SK-N-SH (cell line): ENCODE measurements at regions not wholly inside any gene's neighbourhood (a gene's known extent, or its start where the extent isn't known, plus 50 kb on each side); places are given as distances from the start of the nearest gene placed in this dataset.
A peak's percentile ranks its signal among the peaks of the same experiment; 100 is the strongest.

Source experiments
- CTCF ChIA-PET: fragments of 300-600, 350-600 bp; formaldehyde crosslinking; extraction: SDS; loops from one replicate; lab custom pipeline; 2021; lab: Yijun Ruan, JAX
- POLR2A ChIA-PET: fragments of 350-600 bp; sonication (Branson Sonifier 250); formaldehyde crosslinking; extraction: SDS; loops from one replicate; lab custom pipeline; 2020; ENCODE audit warnings: antibody characterized with exemption, inconsistent platforms; lab: Yijun Ruan, JAX
- DNase-seq: peaks from one replicate; pipeline ENCODE4 v3.0.0; 2012
- H2AFZ ChIP-seq: fragments of 200-600 bp; sonication (generic); 2 replicates; pipeline ENCODE4 v1.8.1; 2016; ENCODE audit warnings: antibody characterized with exemption, mild to moderate bottlenecking, low read depth
- H3F3A ChIP-seq: fragments of 200-600 bp; sonication (generic); replicated peaks from 2 replicates; pipeline ENCODE3; 2016; ENCODE audit warnings: antibody characterized with exemption, mild to moderate bottlenecking; ENCODE audit not compliant: insufficient read depth
- H3K27ac ChIP-seq, 2 experiments: fragments of 200-500 bp in 1 of 2; fragments of 200-600 bp in 1 of 2; sonication (Bioruptor generic) in 1 of 2; sonication (generic), shearing (Covaris generic) in 1 of 2; 2 replicates each; pipeline versions ENCODE4 v1.5.1 to v1.6.1; 2014 to 2016; ENCODE audit warnings: low read depth in 2 of 2, inconsistent platforms in 1 of 2, low read length in 1 of 2, mild to moderate bottlenecking in 1 of 2, mixed read lengths in 1 of 2
- H3K27me3 ChIP-seq: fragments of 200-600 bp; sonication (generic), shearing (Covaris generic); 2 replicates; pipeline ENCODE4 v1.6.1; 2016; ENCODE audit warnings: mixed run types; ENCODE audit not compliant: insufficient read depth
- H3K36me3 ChIP-seq, 2 experiments: fragments of 200-500 bp in 1 of 2; fragments of 200-600 bp in 1 of 2; sonication (Bioruptor generic) in 1 of 2; sonication (generic) in 1 of 2; replicated peaks in 1 of 2; 2 replicates each; pipeline versions ENCODE3 to v1.5.1; 2014 to 2016; ENCODE audit warnings: low read length in 1 of 2, mild to moderate bottlenecking in 1 of 2; ENCODE audit not compliant: insufficient read depth in 2 of 2, control insufficient read depth in 1 of 2
- H3K4me1 ChIP-seq, 2 experiments: fragments of 200-500 bp in 1 of 2; fragments of 200-600 bp in 1 of 2; sonication (Bioruptor generic) in 1 of 2; sonication (generic), shearing (Covaris generic) in 1 of 2; 2 replicates each; pipeline versions ENCODE4 v1.5.1 to v1.6.1; 2014 to 2016; ENCODE audit warnings: low read depth in 1 of 2, low read length in 1 of 2, mixed run types in 1 of 2; ENCODE audit not compliant: insufficient read depth in 2 of 2, control insufficient read depth in 1 of 2
- H3K4me2 ChIP-seq: fragments of 200-600 bp; sonication (generic), shearing (Covaris generic); 2 replicates; pipeline ENCODE4 v1.6.1; 2017; ENCODE audit warnings: mixed run types
- H3K4me3 ChIP-seq, 2 experiments: fragments of 200-500 bp in 1 of 2; fragments of 200-600 bp in 1 of 2; sonication (Bioruptor generic) in 1 of 2; sonication (generic), shearing (Covaris generic) in 1 of 2; 2 replicates each; pipeline versions ENCODE4 v1.5.1 to v1.8.1; 2014 to 2016; ENCODE audit warnings: low read depth in 2 of 2, inconsistent platforms in 1 of 2, low read length in 1 of 2, mild to moderate bottlenecking in 1 of 2, mixed read lengths in 1 of 2, moderate library complexity in 1 of 2
- H3K79me2 ChIP-seq: fragments of 200-600 bp; sonication (generic); 2 replicates; pipeline ENCODE4 v1.8.1; 2017; ENCODE audit warnings: mild to moderate bottlenecking; ENCODE audit not compliant: insufficient read depth
- H3K9ac ChIP-seq: fragments of 200-600 bp; sonication (generic); 2 replicates; pipeline ENCODE4 v1.6.1; 2017; ENCODE audit warnings: mixed run types
- H3K9me2 ChIP-seq: fragments of 200-600 bp; sonication (generic); 2 replicates; pipeline ENCODE4 v1.6.1; 2017; ENCODE audit warnings: mixed run types
- H3K9me3 ChIP-seq: fragments of 200-600 bp; sonication (generic); 2 replicates; pipeline ENCODE4 v1.6.1; 2017; ENCODE audit warnings: mixed run types, mild to moderate bottlenecking, moderate library complexity
- H4K20me1 ChIP-seq: fragments of 200-600 bp; sonication (generic); 2 replicates; pipeline ENCODE4 v1.6.1; 2017; ENCODE audit warnings: mild to moderate bottlenecking, mixed run types; ENCODE audit not compliant: insufficient read depth
- CHD2 ChIP-seq: fragments of 150-350 bp; IDR thresholded peaks from 2 replicates; pipeline ENCODE4 v1.6.1; 2018; ENCODE audit warnings: low read length; ENCODE audit not compliant: partially characterized antibody
- ELF1 ChIP-seq: IDR thresholded peaks from 2 replicates; pipeline ENCODE4 v1.4.0; 2012
- EP300 ChIP-seq, 2 experiments: IDR thresholded peaks; 2 replicates each; pipeline versions ENCODE4 v1.4.0 to v1.6.1; 2012; ENCODE audit warnings: borderline replicate concordance in 1 of 2, low read depth in 1 of 2, low read length in 1 of 2
- FOSL2 ChIP-seq: IDR thresholded peaks from 2 replicates; pipeline ENCODE4 v1.4.0; 2012; ENCODE audit warnings: low read depth, mild to moderate bottlenecking, moderate library complexity, borderline replicate concordance
- FOXM1 ChIP-seq: IDR thresholded peaks from 2 replicates; pipeline ENCODE4 v1.4.0; 2012; ENCODE audit warnings: low read depth, mild to moderate bottlenecking
- GATA2 ChIP-seq: sonication (generic); formaldehyde crosslinking; IDR thresholded peaks from 2 replicates; pipeline ENCODE4 v1.5.0; 2020; ENCODE audit warnings: mild to moderate bottlenecking, missing genetic modification reagents
- JUND ChIP-seq: IDR thresholded peaks from 2 replicates; pipeline ENCODE4 v1.4.0; 2012
- NFIC ChIP-seq: IDR thresholded peaks from 2 replicates; pipeline ENCODE4 v1.4.0; 2012; ENCODE audit warnings: borderline replicate concordance
- NRF1 ChIP-seq: IDR thresholded peaks from 2 replicates; pipeline ENCODE4 v1.6.1; 2012; ENCODE audit warnings: low read depth, mild to moderate bottlenecking, low read length
- POLR2AphosphoS5 ChIP-seq: IDR thresholded peaks from 2 replicates; pipeline ENCODE4 v1.6.1; 2012; ENCODE audit warnings: low read depth, low read length
- RCOR1 ChIP-seq: fragments of 150-350 bp; IDR thresholded peaks from 2 replicates; pipeline ENCODE4 v1.6.1; 2017; ENCODE audit warnings: antibody characterized with exemption, low read length
- RXRA ChIP-seq: IDR thresholded peaks from 2 replicates; pipeline ENCODE4 v1.4.0; 2012; ENCODE audit warnings: low read depth, mild to moderate bottlenecking, borderline replicate concordance
- SMC3 ChIP-seq: IDR thresholded peaks from 2 replicates; pipeline ENCODE4 v1.6.1; 2012; ENCODE audit warnings: low read depth, low read length, improper control_type of control experiment
- TAF1 ChIP-seq: IDR thresholded peaks from 2 replicates; pipeline ENCODE4 v1.6.1; 2012; ENCODE audit warnings: low read depth, mild to moderate bottlenecking, low read length, moderate library complexity, borderline replicate concordance
- TCF12 ChIP-seq: IDR thresholded peaks from 2 replicates; pipeline ENCODE4 v1.4.0; 2012
- TEAD4 ChIP-seq: IDR thresholded peaks from 2 replicates; pipeline ENCODE4 v1.4.0; 2012; ENCODE audit warnings: mild to moderate bottlenecking, borderline replicate concordance; ENCODE audit not compliant: insufficient read depth
- YY1 ChIP-seq: IDR thresholded peaks from 2 replicates; pipeline ENCODE4 v1.4.0; 2012; ENCODE audit warnings: low read depth, mild to moderate bottlenecking
- WGBS: methylation state at CpG from one replicate; pipeline ENCODE4 v1.1.6; 2017; ENCODE audit warnings: low lambda C conversion rate; 5-methylcytosine and 5-hydroxymethylcytosine counted together
- TF ChIP-seq, protein P1 (sequence below): IDR thresholded peaks from 2 replicates; pipeline ENCODE4 v1.4.0; 2012; ENCODE audit warnings: low read depth
- TF ChIP-seq, protein P2 (sequence below): IDR thresholded peaks from 2 replicates; pipeline ENCODE4; 2012
- TF ChIP-seq, protein P3 (sequence below): fragments of 200-600 bp; sonication (generic); IDR thresholded peaks from 2 replicates; pipeline ENCODE4 v1.6.1; 2017; ENCODE audit warnings: antibody characterized with exemption, mild to moderate bottlenecking, moderate library complexity
- TF ChIP-seq, protein P4 (sequence below): IDR thresholded peaks from 2 replicates; pipeline ENCODE4 v1.4.0; 2012; ENCODE audit warnings: low read depth, borderline replicate concordance
- TF ChIP-seq, protein P5 (sequence below): fragments of 150-350 bp; IDR thresholded peaks from 2 replicates; pipeline ENCODE4 v1.6.1; 2016; ENCODE audit warnings: mild to moderate bottlenecking, low read depth, low read length

DNA sequence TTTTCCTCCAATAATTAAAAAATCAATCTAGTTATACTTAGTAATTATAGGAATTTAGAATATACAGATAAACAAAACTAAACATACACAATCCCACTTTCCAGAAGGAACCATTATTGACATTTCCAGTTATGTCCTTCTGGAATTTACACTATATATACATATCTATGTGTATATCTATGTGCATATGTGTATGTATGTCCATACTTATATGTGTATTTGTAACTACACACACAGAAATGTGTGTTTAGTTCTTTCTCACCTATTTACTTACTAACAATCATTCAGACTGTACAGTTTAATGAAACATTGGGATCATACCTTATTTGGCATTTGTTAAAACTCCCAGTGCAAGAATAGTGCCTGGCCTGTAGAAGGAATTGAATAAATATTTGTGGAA lies 126.4 kb downstream of the FHIP1A start (continued):
- no peak for TF ChIP-seq TEAD4
- TF ChIP-seq NFIC: no peak
- no peak for TF ChIP-seq POLR2AphosphoS5
- no peak for TF ChIP-seq TAF1
- no peak for TF ChIP-seq GATA2 (CRISPR knock-in tag)
- no peak for TF ChIP-seq RXRA

DNA sequence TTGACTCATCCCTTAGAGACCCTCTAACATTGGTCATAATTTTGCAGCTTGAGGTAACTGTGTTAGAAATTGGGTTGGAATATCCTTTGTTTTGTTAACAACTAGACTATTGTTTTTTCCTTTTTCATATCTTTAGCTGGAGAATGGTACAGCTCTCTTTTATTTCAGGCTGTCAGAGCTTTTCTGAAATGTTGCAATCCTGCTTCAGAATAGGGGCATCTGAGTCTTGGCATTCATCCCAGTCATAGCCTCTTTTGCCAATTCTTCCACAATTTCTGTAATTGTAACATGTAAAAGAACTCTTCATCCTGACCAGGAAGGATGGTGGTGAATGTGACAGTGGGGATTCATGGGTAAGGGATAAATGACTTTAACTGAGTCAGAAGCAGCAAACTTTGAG lies 128.7 kb downstream of the FHIP1A start:
- no peaks in the 10 kb centered on the region; the same call in 1 of the 2 replicates for H4K20me1 ChIP-seq
- CTCF ChIA-PET: interaction anchor here (0.6 to 1.8 kb wide), 4 partner anchors 15 to 829 kb away, joined by 3 to 5 read pairs (median 4); no protein-coding TSS in a partner anchor
- peak overlapping the region; percentile 42 to 86; a peak in 3 of 4 replicates for H3K27ac ChIP-seq
- DNase-seq: no peak
- POLR2A ChIA-PET: no interaction called here
- no peak overlapping the region for H2AFZ ChIP-seq
- H3K9ac ChIP-seq: no peak overlapping the region
- peaks cover 27% of the 10 kb centered on the region for H3F3A ChIP-seq
- H3K36me3 ChIP-seq: no peaks in the 10 kb centered on the region
- no peaks in the 10 kb centered on the region for H3K9me3 ChIP-seq
- no peaks in the 10 kb centered on the region for H3K27me3 ChIP-seq
- H3K9me2 ChIP-seq: no peaks in the 10 kb centered on the region
- peaks cover 23 to 27% of the 10 kb centered on the region in 2 experiments; a peak in 3 of 4 replicates for H3K4me1 ChIP-seq
- 0 out of 2 replicates have a peak overlapping the region, but pooled peaks have one; percentile 8 for H3K4me2 ChIP-seq
- H3K79me2 ChIP-seq: no peaks in the 10 kb centered on the region
- no peak overlapping the region for H3K4me3 ChIP-seq
- TF ChIP-seq YY1 (no peak), EP300 (IDR thresholded peaks at IDR 0.05; ENCODE audit: borderline replicate concordance in 1 of 2, low read depth in 1 of 2, low read length in 1 of 2) (no peak), JUND (no peak), NFIC (peak; percentile 81), TCF12 (0 out of 2 replicates have a peak, but pooled peaks have one; percentile 28), CHD2 (no peak)
- TF ChIP-seq, protein P1, sequence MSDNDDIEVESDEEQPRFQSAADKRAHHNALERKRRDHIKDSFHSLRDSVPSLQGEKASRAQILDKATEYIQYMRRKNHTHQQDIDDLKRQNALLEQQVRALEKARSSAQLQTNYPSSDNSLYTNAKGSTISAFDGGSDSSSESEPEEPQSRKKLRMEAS: 0 out of 2 replicates have a peak, but pooled peaks have one; percentile 22
- TF ChIP-seq, protein P2, sequence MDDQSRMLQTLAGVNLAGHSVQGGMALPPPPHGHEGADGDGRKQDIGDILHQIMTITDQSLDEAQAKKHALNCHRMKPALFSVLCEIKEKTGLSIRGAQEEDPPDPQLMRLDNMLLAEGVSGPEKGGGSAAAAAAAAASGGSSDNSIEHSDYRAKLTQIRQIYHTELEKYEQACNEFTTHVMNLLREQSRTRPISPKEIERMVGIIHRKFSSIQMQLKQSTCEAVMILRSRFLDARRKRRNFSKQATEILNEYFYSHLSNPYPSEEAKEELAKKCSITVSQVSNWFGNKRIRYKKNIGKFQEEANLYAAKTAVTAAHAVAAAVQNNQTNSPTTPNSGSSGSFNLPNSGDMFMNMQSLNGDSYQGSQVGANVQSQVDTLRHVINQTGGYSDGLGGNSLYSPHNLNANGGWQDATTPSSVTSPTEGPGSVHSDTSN: peak; percentile 41; the same call in 1 of the 2 replicates

DNA sequence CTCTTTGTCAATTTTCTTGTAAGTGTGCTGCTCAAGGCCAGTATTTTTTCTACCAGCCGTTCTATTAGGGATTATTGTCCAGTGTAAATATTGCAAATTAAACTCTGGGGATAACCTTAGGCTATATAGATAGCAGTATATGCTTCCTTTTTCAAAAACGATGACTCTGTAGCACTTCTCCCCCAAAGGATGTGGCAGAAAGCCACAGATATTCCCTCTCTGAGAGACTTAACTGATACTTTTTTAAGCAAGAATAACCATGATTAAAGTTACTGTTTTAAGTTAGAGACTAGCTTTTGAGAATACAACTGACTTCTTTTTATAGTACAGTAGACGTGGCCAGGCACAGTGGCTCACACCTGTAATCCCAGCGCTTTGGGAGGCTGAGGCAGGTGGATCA lies 130.0 kb downstream of the FHIP1A start:
- Histone ChIP-seq H3K36me3 (no peaks in the 10 kb centered on the region), H4K20me1 (no peaks in the 10 kb centered on the region; the same call in 1 of the 2 replicates), H3F3A (peaks cover 27% of the 10 kb centered on the region), H3K4me3 (no peak overlapping the region), H3K4me1 (peaks cover 23 to 28% of the 10 kb centered on the region in 2 experiments; a peak in 3 of 4 replicates), H3K9me3 (no peaks in the 10 kb centered on the region), H3K4me2 (no peak overlapping the region), H3K27me3 (no peaks in the 10 kb centered on the region), H2AFZ (no peak overlapping the region), H3K27ac (peak overlapping the region in 1 of 2 experiments; percentile 86; a peak in 1 of 4 replicates), H3K9ac (no peak overlapping the region), H3K9me2 (no peaks in the 10 kb centered on the region), H3K79me2 (no peaks in the 10 kb centered on the region)
- 86% methylated on average over 4 of the region's 4 CpGs for WGBS
- CTCF ChIA-PET: interaction anchor here (1.8 kb wide), 1 partner anchor 109 kb away, joined by 5 read pairs; no protein-coding TSS in a partner anchor
- DNase-seq: no peak
- POLR2A ChIA-PET: no interaction called here
- TF ChIP-seq RCOR1: no peak
- TF ChIP-seq NRF1: no peak
- TF ChIP-seq FOSL2: no peak
- TF ChIP-seq, protein P3, sequence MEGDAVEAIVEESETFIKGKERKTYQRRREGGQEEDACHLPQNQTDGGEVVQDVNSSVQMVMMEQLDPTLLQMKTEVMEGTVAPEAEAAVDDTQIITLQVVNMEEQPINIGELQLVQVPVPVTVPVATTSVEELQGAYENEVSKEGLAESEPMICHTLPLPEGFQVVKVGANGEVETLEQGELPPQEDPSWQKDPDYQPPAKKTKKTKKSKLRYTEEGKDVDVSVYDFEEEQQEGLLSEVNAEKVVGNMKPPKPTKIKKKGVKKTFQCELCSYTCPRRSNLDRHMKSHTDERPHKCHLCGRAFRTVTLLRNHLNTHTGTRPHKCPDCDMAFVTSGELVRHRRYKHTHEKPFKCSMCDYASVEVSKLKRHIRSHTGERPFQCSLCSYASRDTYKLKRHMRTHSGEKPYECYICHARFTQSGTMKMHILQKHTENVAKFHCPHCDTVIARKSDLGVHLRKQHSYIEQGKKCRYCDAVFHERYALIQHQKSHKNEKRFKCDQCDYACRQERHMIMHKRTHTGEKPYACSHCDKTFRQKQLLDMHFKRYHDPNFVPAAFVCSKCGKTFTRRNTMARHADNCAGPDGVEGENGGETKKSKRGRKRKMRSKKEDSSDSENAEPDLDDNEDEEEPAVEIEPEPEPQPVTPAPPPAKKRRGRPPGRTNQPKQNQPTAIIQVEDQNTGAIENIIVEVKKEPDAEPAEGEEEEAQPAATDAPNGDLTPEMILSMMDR: no peak
- no peak for TF ChIP-seq RXRA
- TF ChIP-seq TCF12: no peak
- TF ChIP-seq SMC3: no peak
- TF ChIP-seq CHD2: no peak
- TF ChIP-seq FOXM1: no peak
- TF ChIP-seq, protein P4, sequence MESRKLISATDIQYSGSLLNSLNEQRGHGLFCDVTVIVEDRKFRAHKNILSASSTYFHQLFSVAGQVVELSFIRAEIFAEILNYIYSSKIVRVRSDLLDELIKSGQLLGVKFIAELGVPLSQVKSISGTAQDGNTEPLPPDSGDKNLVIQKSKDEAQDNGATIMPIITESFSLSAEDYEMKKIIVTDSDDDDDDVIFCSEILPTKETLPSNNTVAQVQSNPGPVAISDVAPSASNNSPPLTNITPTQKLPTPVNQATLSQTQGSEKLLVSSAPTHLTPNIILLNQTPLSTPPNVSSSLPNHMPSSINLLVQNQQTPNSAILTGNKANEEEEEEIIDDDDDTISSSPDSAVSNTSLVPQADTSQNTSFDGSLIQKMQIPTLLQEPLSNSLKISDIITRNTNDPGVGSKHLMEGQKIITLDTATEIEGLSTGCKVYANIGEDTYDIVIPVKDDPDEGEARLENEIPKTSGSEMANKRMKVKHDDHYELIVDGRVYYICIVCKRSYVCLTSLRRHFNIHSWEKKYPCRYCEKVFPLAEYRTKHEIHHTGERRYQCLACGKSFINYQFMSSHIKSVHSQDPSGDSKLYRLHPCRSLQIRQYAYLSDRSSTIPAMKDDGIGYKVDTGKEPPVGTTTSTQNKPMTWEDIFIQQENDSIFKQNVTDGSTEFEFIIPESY: no peak
- no peak for TF ChIP-seq ELF1
- TF ChIP-seq, protein P5, sequence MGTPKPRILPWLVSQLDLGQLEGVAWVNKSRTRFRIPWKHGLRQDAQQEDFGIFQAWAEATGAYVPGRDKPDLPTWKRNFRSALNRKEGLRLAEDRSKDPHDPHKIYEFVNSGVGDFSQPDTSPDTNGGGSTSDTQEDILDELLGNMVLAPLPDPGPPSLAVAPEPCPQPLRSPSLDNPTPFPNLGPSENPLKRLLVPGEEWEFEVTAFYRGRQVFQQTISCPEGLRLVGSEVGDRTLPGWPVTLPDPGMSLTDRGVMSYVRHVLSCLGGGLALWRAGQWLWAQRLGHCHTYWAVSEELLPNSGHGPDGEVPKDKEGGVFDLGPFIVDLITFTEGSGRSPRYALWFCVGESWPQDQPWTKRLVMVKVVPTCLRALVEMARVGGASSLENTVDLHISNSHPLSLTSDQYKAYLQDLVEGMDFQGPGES: no peak
- no peak for TF ChIP-seq JUND
